Bronchial epithelial cell (primary cell): ENCODE measurements at regions not wholly inside any gene's neighbourhood (a gene's known extent, or its start where the extent isn't known, plus 50 kb on each side); places are given as distances from the start of the nearest gene placed in this dataset.

Experiments used
- DNase-seq: peaks from one replicate; pipeline ENCODE4 v3.0.0-alpha.2; 2010; ENCODE audit warnings: low read depth
- FAIRE-seq: peaks from 2 replicates; lab custom pipeline; 2011; peaks lifted over from hg19 to GRCh38; lab: Jason Lieb, UNC
- H3K27me3 ChIP-seq: 2 replicates; pipeline ENCODE4 v1.5.1; 2011; ENCODE audit warnings: low read length; ENCODE audit not compliant: control insufficient read depth, insufficient read depth
- H3K36me3 ChIP-seq: 2 replicates; pipeline ENCODE4 v1.5.1; 2011; ENCODE audit warnings: low read length; ENCODE audit not compliant: control insufficient read depth, insufficient read depth
- H3K4me3 ChIP-seq: 2 replicates; pipeline ENCODE4 v1.5.1; 2011; ENCODE audit warnings: mild to moderate bottlenecking, low read depth, low read length, control low read depth
- CTCF ChIP-seq: IDR thresholded peaks from 2 replicates; pipeline ENCODE4 v1.5.1; 2011; ENCODE audit warnings: mild to moderate bottlenecking, moderate library complexity, low read length, control low read depth, inconsistent platforms; ENCODE audit not compliant: insufficient read depth, severe bottlenecking

DNA sequence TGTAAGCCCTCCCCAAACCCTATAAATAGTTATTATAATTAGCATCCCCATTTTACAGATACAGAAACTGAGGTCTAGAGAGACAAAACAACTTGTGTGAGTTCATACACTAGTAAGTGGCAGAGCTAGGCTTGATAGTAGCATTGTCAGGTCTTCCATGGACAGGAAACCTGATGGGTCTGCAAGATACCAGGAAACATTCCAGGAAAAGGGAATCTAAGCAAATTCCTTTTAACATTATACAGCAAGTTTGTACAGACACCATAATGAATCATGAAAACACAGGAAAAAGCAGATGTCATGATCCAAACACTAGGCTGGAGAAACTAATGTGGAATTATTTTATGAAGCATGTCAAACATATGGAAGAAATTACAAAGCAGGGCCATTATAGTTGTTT is 89.1 kb upstream of the KCNK2 start:
- Histone ChIP-seq H3K27me3 (no peaks in the 10 kb centered on the region), H3K36me3 (no peaks in the 10 kb centered on the region), H3K4me3 (no peak overlapping the region)
- DNase-seq (peak; percentile 63), FAIRE-seq (no peak)
- no peak for TF ChIP-seq CTCF

DNA sequence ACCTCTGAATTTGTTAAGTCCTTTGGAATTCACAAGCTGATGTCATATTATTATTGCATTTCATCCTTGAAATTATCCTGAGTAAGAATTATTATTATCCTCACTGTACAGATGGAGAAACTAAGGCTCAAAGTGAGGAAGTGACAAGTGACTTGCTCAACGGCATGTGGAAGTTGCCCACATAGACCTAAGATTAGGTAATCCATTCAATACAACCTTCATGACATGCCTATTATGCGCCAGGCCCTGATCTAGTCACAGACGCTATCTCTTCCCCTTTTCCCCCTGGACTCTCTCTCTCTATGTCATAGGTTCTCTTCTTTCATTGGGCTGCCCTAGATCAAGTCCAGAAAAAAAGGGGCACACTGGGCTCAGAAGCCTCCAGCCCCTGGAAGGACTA is 84.9 kb upstream of the KCNK2 start:
- DNase-seq (no peak), FAIRE-seq (no peak)
- H3K36me3 ChIP-seq, result no peaks in the 10 kb centered on the region
- H3K4me3 ChIP-seq, result no peak overlapping the region
- H3K27me3 ChIP-seq, result no peaks in the 10 kb centered on the region
- no peak for TF ChIP-seq CTCF

- peak; percentile 92 for DNase-seq
- H3K4me3 ChIP-seq, result no peak overlapping the region
- H3K36me3 ChIP-seq, result no peaks in the 10 kb centered on the region
- peak; percentile 58 for FAIRE-seq
- no peak for TF ChIP-seq CTCF
- no peaks in the 10 kb centered on the region for H3K27me3 ChIP-seq
Measured at GRCh38 chr1:215001419-215002021, 81.0 kb upstream of the KCNK2 start.

GRCh38 chr1:215002471-215002870 is 80.1 kb upstream of the KCNK2 start:
- no peaks in the 10 kb centered on the region for H3K27me3 ChIP-seq
- no peak overlapping the region for H3K4me3 ChIP-seq
- no peaks in the 10 kb centered on the region for H3K36me3 ChIP-seq
- DNase-seq, result peak; percentile 36
- FAIRE-seq, result no peak
- TF ChIP-seq CTCF, result no peak

GRCh38 chr1:215003686-215004085 is 78.9 kb upstream of the KCNK2 start:
- no peak for DNase-seq
- no peak for TF ChIP-seq CTCF
- no peak overlapping the region for H3K4me3 ChIP-seq
- no peak for FAIRE-seq
- H3K27me3 ChIP-seq, result no peaks in the 10 kb centered on the region
- no peaks in the 10 kb centered on the region for H3K36me3 ChIP-seq
